Pancreas (tissue), 10 donors: ENCODE measurements at regions not wholly inside any gene's neighbourhood (a gene's known extent, or its start where the extent isn't known, plus 50 kb on each side); places are given as distances from the start of the nearest gene placed in this dataset.

Experiments used
- ATAC-seq, 4 donors: fragments of 200-7000 bp; cut with Tn5 transposase; one replicate each; pipeline versions ENCODE4 v1.8.0 to v1.9.1; 2020; ENCODE audit warnings: mild to moderate bottlenecking in 4 of 4, moderate library complexity in 4 of 4
- DNase-seq, 6 donors: peaks; one replicate each; pipeline ENCODE4 v3.0.0-alpha.2; 2020
- FAIRE-seq: peaks from 2 replicates; lab custom pipeline; 2012; peaks lifted over from hg19 to GRCh38; lab: Jason Lieb, UNC
- H3K27ac ChIP-seq, 4 donors: fragments of 200-600 bp; sonication (generic); 1 replicate in 3 of 4; 2 replicates in 1 of 4; pipeline versions ENCODE4 v1.5.0 to v1.8.0; 2020
- H3K27me3 ChIP-seq, 4 donors: fragments of 200-600 bp; one replicate each; pipeline ENCODE4 v1.8.0; 2021
- H3K36me3 ChIP-seq, 3 donors: fragments of 200-600 bp; sonication (generic) in 1 of 3; one replicate each; pipeline versions ENCODE4 v1.5.0 to v1.8.0; 2020 to 2021
- H3K4me1 ChIP-seq, 3 donors: fragments of 200-600 bp; one replicate each; pipeline ENCODE4 v1.8.0; 2021
- H3K4me3 ChIP-seq, 4 donors: fragments of 200-600 bp; sonication (generic) in 2 of 4; one replicate each; pipeline versions ENCODE4 v1.5.0 to v1.8.0; 2020 to 2021
- H3K9me3 ChIP-seq, 4 donors: fragments of 200-600 bp; one replicate each; pipeline ENCODE4 v1.8.0; 2021
- CTCF ChIP-seq, 4 donors: fragments of 200-600 bp; sonication (generic) in 3 of 4; IDR thresholded peaks; one replicate each; pipeline versions ENCODE4 v1.5.0 to v1.8.0; 2021; ENCODE audit warnings: antibody characterized with exemption in 4 of 4
- WGBS, 2 donors: extraction: QIAGEN DNeasy Blood & Tissue Kit; methylation state at CpG; one replicate each; pipeline ENCODE4 v1.1.7; 2013; 5-methylcytosine and 5-hydroxymethylcytosine counted together
- intact Hi-C, 3 donors: fragments of 100-400 bp; cut with DNase I; formaldehyde crosslinking; loops; one replicate each; pipeline versions ENCODE4 v1.11.1 to v1.14.2; 2022
- donor health status: healthy with polysubstance abuse.
- donor health status: DM: no; HTN: no; CAD: no; lungs with moderate emphysema.
- donor health status: DM: no; HTN: no; CAD: no.
- donor health status: control.
- donor health status: control.
- donor health status: Bipolar disorder and iron deficiency.
- donor health status: DM: yes; HTN: yes; CAD: no.
- donor health status: DM: no; HTN: no; CAD: no.
- donor health status: DM: no; HTN: no; CAD: no.
- donor health status: DM: yes; HTN: yes; CAD: no.

- no peak for TF ChIP-seq CTCF (IDR thresholded peaks at IDR 0.05)
- FAIRE-seq (no peak), ATAC-seq (no peak)
Observed at GRCh38 chr2:125681576-125681975, 974.4 kb upstream of the GYPC start.

GRCh38 chr2:125681976-125682805 lies 973.8 kb upstream of the GYPC start:
- 63 to 78% methylated on average over 3 of the region's 3 CpGs for WGBS, 2 donors
- Histone ChIP-seq H3K36me3 (no peaks in the 10 kb centered on the region), H3K9me3 (no peaks in the 10 kb centered on the region), H3K27me3 (no peaks in the 10 kb centered on the region), H3K27ac (no peak overlapping the region), H3K4me3 (no peak overlapping the region), H3K4me1 (no peaks in the 10 kb centered on the region)
- ATAC-seq (no peak), FAIRE-seq (no peak), DNase-seq (no peak)
- intact Hi-C loops, result no loop called here
- no peak for TF ChIP-seq CTCF (IDR thresholded peaks at IDR 0.05)

More at GRCh38 chr2:125681576-125681975, 974.4 kb upstream of the GYPC start:
- no peak for DNase-seq
- Histone ChIP-seq H3K27me3 (no peaks in the 10 kb centered on the region), H3K27ac (no peak overlapping the region), H3K9me3 (no peaks in the 10 kb centered on the region), H3K4me1 (no peaks in the 10 kb centered on the region), H3K36me3 (no peaks in the 10 kb centered on the region), H3K4me3 (no peak overlapping the region)
- intact Hi-C loops, result no loop called here
- WGBS, 2 donors, result 45 to 61% methylated on average over 1 of the region's 1 CpG

- Histone ChIP-seq H3K4me3 (no peak overlapping the region), H3K36me3 (no peaks in the 10 kb centered on the region), H3K4me1 (no peaks in the 10 kb centered on the region), H3K27ac (no peak overlapping the region), H3K9me3 (no peaks in the 10 kb centered on the region), H3K27me3 (no peaks in the 10 kb centered on the region)
- DNase-seq (no peak), ATAC-seq (no peak), FAIRE-seq (no peak)
- intact Hi-C loops, result no loop called here
- TF ChIP-seq CTCF (IDR thresholded peaks at IDR 0.05), result no peak
- WGBS, 2 donors, result 53 to 75% methylated on average over 2 of the region's 2 CpGs
Observed at GRCh38 chr2:125684256-125684655, 971.7 kb upstream of the GYPC start.

- intact Hi-C loops, result no loop called here
- Histone ChIP-seq H3K27ac (no peak overlapping the region), H3K9me3 (no peaks in the 10 kb centered on the region), H3K36me3 (no peaks in the 10 kb centered on the region), H3K4me3 (no peak overlapping the region), H3K27me3 (no peaks in the 10 kb centered on the region), H3K4me1 (no peaks in the 10 kb centered on the region)
- 62 to 75% methylated on average over 2 of the region's 2 CpGs for WGBS, 2 donors
- no peak for TF ChIP-seq CTCF (IDR thresholded peaks at IDR 0.05)
- no peak for DNase-seq
- FAIRE-seq, result no peak
- no peak for ATAC-seq
Observed at GRCh38 chr2:125684932-125685331, 971.0 kb upstream of the GYPC start.

GRCh38 chr2:125696560-125696959 lies 959.4 kb upstream of the GYPC start:
- DNase-seq, result no peak
- ATAC-seq, result peak in 2 of 4 donors; percentile 24 to 25
- Histone ChIP-seq H3K4me1 (no peaks in the 10 kb centered on the region), H3K27ac (no peak overlapping the region), H3K4me3 (no peak overlapping the region), H3K27me3 (no peaks in the 10 kb centered on the region), H3K9me3 (no peaks in the 10 kb centered on the region), H3K36me3 (no peaks in the 10 kb centered on the region)
- intact Hi-C loops, result no loop called here
- WGBS, 2 donors, result 19 to 29% methylated on average over 2 of the region's 2 CpGs
- no peak for FAIRE-seq
- TF ChIP-seq CTCF (IDR thresholded peaks at IDR 0.05), result no peak
